Spleen (tissue), 11 donors: ENCODE measurements at regions not wholly inside any gene's neighbourhood (a gene's known extent, or its start where the extent isn't known, plus 50 kb on each side); places are given as distances from the start of the nearest gene placed in this dataset.
A peak's percentile ranks its signal among the peaks of the same experiment; 100 is the strongest.

Experiments
- DNase-seq: peaks from one replicate; pipeline ENCODE4 v3.0.0-alpha.2; 2020
- H3K27ac ChIP-seq, 8 donors: fragments of 200-600 bp; sonication (generic) in 7 of 8; 1 replicate in 4 of 8; 2 replicates in 4 of 8; pipeline versions ENCODE4 v1.5.0 to v1.8.0; 2016 to 2021; ENCODE audit warnings: inconsistent platforms in 4 of 8, mild to moderate bottlenecking in 4 of 8, moderate library complexity in 1 of 8
- H3K27me3 ChIP-seq, 7 donors: fragments of 200-600 bp; sonication (generic) in 6 of 7; replicated peaks in 1 of 7; 1 replicate in 4 of 7; 2 replicates in 3 of 7; pipeline versions ENCODE4 v1.5.0 to v1.8.0; 2016 to 2021; ENCODE audit warnings: inconsistent platforms in 3 of 7, mild to moderate bottlenecking in 1 of 7
- H3K36me3 ChIP-seq, 6 donors: fragments of 200-600 bp; sonication (generic) in 5 of 6; 1 replicate in 4 of 6; 2 replicates in 2 of 6; pipeline versions ENCODE4 v1.5.0 to v1.8.0; 2016 to 2021; ENCODE audit warnings: inconsistent platforms in 2 of 6
- H3K4me1 ChIP-seq, 6 donors: fragments of 200-600 bp; sonication (generic) in 5 of 6; 1 replicate in 3 of 6; 2 replicates in 3 of 6; pipeline versions ENCODE4 v1.5.0 to v1.8.0; 2016 to 2021; ENCODE audit warnings: inconsistent platforms in 3 of 6
- H3K4me3 ChIP-seq, 8 donors: fragments of 200-600 bp; sonication (generic) in 7 of 8; 1 replicate in 4 of 8; 2 replicates in 4 of 8; pipeline versions ENCODE4 v1.5.0 to v1.8.0; 2016 to 2021; ENCODE audit warnings: inconsistent platforms in 4 of 8, mild to moderate bottlenecking in 4 of 8, moderate library complexity in 2 of 8
- H3K9me3 ChIP-seq, 8 donors: fragments of 200-600 bp; sonication (generic) in 7 of 8; 1 replicate in 4 of 8; 2 replicates in 4 of 8; pipeline versions ENCODE4 v1.5.0 to v1.8.0; 2016 to 2021; ENCODE audit warnings: inconsistent platforms in 4 of 8
- CTCF ChIP-seq, 11 experiments: fragments of 200-600 bp in 7 of 11; fragments of 450-650 bp in 4 of 11; sonication (generic) in 4 of 11; IDR thresholded peaks in 8 of 11; conservative IDR thresholded peaks in 3 of 11; 1 replicate in 7 of 11; 2 replicates in 4 of 11; pipeline versions ENCODE4 v1.4.0 to v1.8.0; 2016 to 2021; ENCODE audit warnings: antibody characterized with exemption in 11 of 11, inconsistent platforms in 4 of 11, mild to moderate bottlenecking in 1 of 11
- POLR2A ChIP-seq, 3 donors: fragments of 450-650 bp; IDR thresholded peaks; one replicate each; pipeline ENCODE4 v1.5.1; 2017; ENCODE audit warnings: antibody characterized with exemption in 3 of 3, mild to moderate bottlenecking in 1 of 3
- POLR2AphosphoS5 ChIP-seq, 3 donors: sonication (generic); formaldehyde crosslinking; IDR thresholded peaks; one replicate each; pipeline ENCODE4 v1.5.1; 2017; ENCODE audit warnings: antibody characterized with exemption in 3 of 3
- WGBS, 5 donors: extraction: QIAGEN DNeasy Blood & Tissue Kit in 3 of 5; methylation state at CpG; one replicate each; pipeline versions ENCODE4 v1.1.5 to v1.1.7; 2013 to 2018; 5-methylcytosine and 5-hydroxymethylcytosine counted together
- intact Hi-C: fragments of 100-400 bp; cut with DNase I; formaldehyde crosslinking; loops from one replicate; pipeline ENCODE4 v1.15.0; 2023; ENCODE audit warnings: low total_unique reads
- donor health status: healthy with polysubstance abuse.
- donor health status: DM: no; HTN: no; CAD: no; lungs with moderate emphysema.
- donor health status: DM: no; HTN: no; CAD: no.
- donor health status: Bipolar disorder and iron deficiency.
- donor health status: healthy.
- donor health status: DM: no; HTN: no; CAD: no.
- donor health status: DM: yes; HTN: yes; CAD: no.

GRCh38 chrX:111005166-111005565, 90.8 kb upstream of the PAK3 start:
- no peak overlapping the region for H3K27ac ChIP-seq
- H3K27me3 ChIP-seq = peaks cover 0 to 14% (median 0%) of the 10 kb centered on the region in 7 donors

DNA sequence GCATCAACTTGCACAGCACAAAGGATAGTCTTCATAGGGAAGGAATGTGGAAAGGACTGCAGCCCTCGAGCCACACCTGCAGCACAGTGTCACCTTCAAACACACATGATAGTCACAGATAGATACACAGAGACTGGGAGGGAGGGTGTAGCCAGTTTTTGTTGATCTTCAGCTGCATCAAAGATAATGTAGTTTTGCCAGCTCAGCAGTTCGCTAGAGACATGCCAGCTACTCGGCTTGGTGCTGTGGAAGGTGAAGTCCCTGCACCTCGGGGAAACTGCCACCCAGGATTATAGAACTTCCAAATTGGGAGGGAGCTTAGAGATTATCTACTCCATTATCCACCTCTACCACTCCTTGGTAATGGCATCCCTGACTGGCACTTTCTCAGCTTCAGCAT, 92.9 kb upstream of the PAK3 start:
- no peaks in the 10 kb centered on the region for H3K9me3 ChIP-seq
- no peak for DNase-seq
- no peaks in the 10 kb centered on the region for H3K36me3 ChIP-seq
- no peak overlapping the region for H3K4me3 ChIP-seq
- H3K27ac ChIP-seq = no peak overlapping the region
- TF ChIP-seq CTCF (IDR thresholded peaks at IDR 0.05 in 8 of 11, conservative IDR thresholded peaks at IDR 0.05 in 3 of 11) = no peak
- TF ChIP-seq POLR2AphosphoS5 (IDR thresholded peaks at IDR 0.05) = no peak
- TF ChIP-seq POLR2A (IDR thresholded peaks at IDR 0.05) = no peak
- intact Hi-C loops = no loop called here
- no peaks in the 10 kb centered on the region for H3K4me1 ChIP-seq
- WGBS, 5 donors = 67 to 84% (median 77%) methylated on average over 3 to 4 of the region's 4 CpGs
- H3K27me3 ChIP-seq = peaks cover 0 to 8% (median 0%) of the 10 kb centered on the region in 7 donors

More at GRCh38 chrX:111005166-111005565, 90.8 kb upstream of the PAK3 start:
- TF ChIP-seq CTCF (IDR thresholded peaks at IDR 0.05 in 8 of 11, conservative IDR thresholded peaks at IDR 0.05 in 3 of 11) (no peak), POLR2AphosphoS5 (IDR thresholded peaks at IDR 0.05) (no peak), POLR2A (IDR thresholded peaks at IDR 0.05) (no peak)
- no peaks in the 10 kb centered on the region for H3K9me3 ChIP-seq
- DNase-seq = no peak
- WGBS, 5 donors = 71 to 97% (median 77%) methylated on average over 2 to 4 of the region's 4 CpGs
- H3K36me3 ChIP-seq = no peaks in the 10 kb centered on the region
- intact Hi-C loops = no loop called here
- H3K4me3 ChIP-seq = no peak overlapping the region
- H3K4me1 ChIP-seq = no peaks in the 10 kb centered on the region

DNA sequence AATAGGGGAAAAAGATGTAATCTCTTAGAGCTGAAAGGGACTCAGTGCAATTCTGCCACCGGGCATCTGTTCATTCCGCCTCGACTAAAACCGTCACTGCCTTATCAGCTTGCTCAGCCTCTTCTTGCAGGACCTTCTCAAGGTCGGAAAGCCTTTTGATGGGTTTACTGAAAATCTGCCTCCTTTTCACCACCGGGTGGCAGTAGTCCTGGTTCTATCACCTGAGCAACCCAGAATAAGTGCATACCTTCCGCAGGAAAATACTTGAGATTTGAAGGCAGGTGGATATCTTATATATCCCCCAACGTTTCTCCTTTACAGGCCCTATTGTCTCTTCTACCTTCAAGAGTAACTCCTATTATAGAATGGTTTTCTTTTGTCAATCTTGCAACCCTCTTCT, 103.4 kb upstream of the PAK3 start:
- TF ChIP-seq POLR2A (IDR thresholded peaks at IDR 0.05) (no peak), POLR2AphosphoS5 (IDR thresholded peaks at IDR 0.05) (no peak), CTCF (IDR thresholded peaks at IDR 0.05 in 8 of 11, conservative IDR thresholded peaks at IDR 0.05 in 3 of 11) (peak in 6 of 11 experiments; percentile 5 to 44 (median 38))
- Histone ChIP-seq H3K27ac (no peak overlapping the region), H3K27me3 (peaks cover 0 to 7% (median 0%) of the 10 kb centered on the region in 7 donors), H3K4me3 (no peak overlapping the region), H3K4me1 (no peaks in the 10 kb centered on the region), H3K9me3 (no peaks in the 10 kb centered on the region), H3K36me3 (no peaks in the 10 kb centered on the region)
- intact Hi-C loops = loop anchor here (10.0 kb wide), 1 partner anchor 252 kb away; no protein-coding TSS in a partner anchor
- DNase-seq = no peak
- WGBS, 5 donors = 8 to 22% (median 10%) methylated on average over 7 to 8 of the region's 8 CpGs

GRCh38 chrX:110989869-110990268, 106.1 kb upstream of the PAK3 start:
- Histone ChIP-seq H3K4me1 (no peaks in the 10 kb centered on the region), H3K27me3 (peaks cover 0 to 7% (median 0%) of the 10 kb centered on the region in 7 donors), H3K27ac (no peak overlapping the region), H3K4me3 (no peak overlapping the region), H3K9me3 (no peaks in the 10 kb centered on the region), H3K36me3 (no peaks in the 10 kb centered on the region)
- no peak for DNase-seq
- TF ChIP-seq POLR2A (IDR thresholded peaks at IDR 0.05) (no peak), POLR2AphosphoS5 (IDR thresholded peaks at IDR 0.05) (no peak), CTCF (IDR thresholded peaks at IDR 0.05 in 8 of 11, conservative IDR thresholded peaks at IDR 0.05 in 3 of 11) (no peak)
- 87 to 96% (median 88%) methylated on average over 6 of the region's 6 CpGs for WGBS, 5 donors
- intact Hi-C loops = loop anchor here (10.0 kb wide), 1 partner anchor 255 kb away; no protein-coding TSS in a partner anchor
